Spleen (tissue), 7 donors: ENCODE measurements at regions not wholly inside any gene's neighbourhood (a gene's known extent, or its start where the extent isn't known, plus 50 kb on each side); places are given as distances from the start of the nearest gene placed in this dataset.

Experiments used
- CTCF ChIP-seq, 11 experiments: fragments of 200-600 bp in 7 of 11; fragments of 450-650 bp in 4 of 11; sonication (generic) in 4 of 11; IDR thresholded peaks in 8 of 11; conservative IDR thresholded peaks in 3 of 11; 1 replicate in 7 of 11; 2 replicates in 4 of 11; pipeline versions ENCODE4 v1.4.0 to v1.8.0; 2016 to 2021; ENCODE audit warnings: antibody characterized with exemption in 11 of 11, inconsistent platforms in 4 of 11, mild to moderate bottlenecking in 1 of 11
- POLR2AphosphoS5 ChIP-seq, 3 donors: sonication (generic); formaldehyde crosslinking; IDR thresholded peaks; one replicate each; pipeline ENCODE4 v1.5.1; 2017; ENCODE audit warnings: antibody characterized with exemption in 3 of 3
- donor health status: DM: no; HTN: no; CAD: no; lungs with moderate emphysema.
- donor health status: DM: no; HTN: no; CAD: no.
- donor health status: DM: no; HTN: no; CAD: no.

- TF ChIP-seq CTCF (IDR thresholded peaks at IDR 0.05 in 8 of 11, conservative IDR thresholded peaks at IDR 0.05 in 3 of 11) (no peak), POLR2AphosphoS5 (IDR thresholded peaks at IDR 0.05) (no peak)
These were observed 499.1 kb downstream of the KCNJ2 start for GRCh38 chr17:70668276-70668937.
